Prostate gland (tissue), 2 donors: ENCODE measurements at regions not wholly inside any gene's neighbourhood (a gene's known extent, or its start where the extent isn't known, plus 50 kb on each side); places are given as distances from the start of the nearest gene placed in this dataset.

Experiments
- CTCF ChIP-seq, 4 experiments: fragments of 200-600 bp in 2 of 4; fragments of 450-650 bp in 2 of 4; sonication (generic) in 2 of 4; IDR thresholded peaks; 1 replicate in 3 of 4; 2 replicates in 1 of 4; pipeline ENCODE4 v1.5.1; 2016 to 2019; ENCODE audit warnings: antibody characterized with exemption in 4 of 4, mild to moderate bottlenecking in 2 of 4, moderate library complexity in 2 of 4
- POLR2A ChIP-seq: fragments of 450-650 bp; IDR thresholded peaks from one replicate; pipeline ENCODE4 v1.6.1; 2016; ENCODE audit warnings: antibody characterized with exemption, mild to moderate bottlenecking

- no peak for TF ChIP-seq POLR2A
- no peak for TF ChIP-seq CTCF (IDR thresholded peaks at IDR 0.05)
Measured at GRCh38 chr5:135642934-135643333, 64.1 kb upstream of the CXCL14 start.
